ENCODE measurements at regions not wholly inside any gene's neighbourhood (a gene's known extent, or its start where the extent isn't known, plus 50 kb on each side); places are given as distances from the start of the nearest gene placed in this dataset.

- CTCF ChIA-PET: no interaction called here
- POLR2A ChIA-PET: no interaction called here
- H3K36me3 ChIP-seq (ENCODE audit: control insufficient read depth in 2 of 2, insufficient read depth in 1 of 2, low read length in 2 of 2): no peaks in the 10 kb centered on the region
- H3K9me3 ChIP-seq (ENCODE audit: control insufficient read depth, insufficient read depth, low read depth, low read length): no peaks in the 10 kb centered on the region
- no peak overlapping the region for H3K27ac ChIP-seq (ENCODE audit: extremely low read depth, low read depth, low read length)
- TF ChIP-seq BCL11B (tag by site-specific recombination; IDR thresholded peaks at IDR 0.05; ENCODE audit: low read depth) (no peak), KLF8 (tag by site-specific recombination; IDR thresholded peaks at IDR 0.05) (no peak), MEIS1 (CRISPR knock-in tag; IDR thresholded peaks at IDR 0.05; ENCODE audit: borderline replicate concordance) (no peak), ZNF248 (tag by site-specific recombination; IDR thresholded peaks at IDR 0.05) (no peak), ZNF121 (tag by site-specific recombination; IDR thresholded peaks at IDR 0.05) (no peak), ZIC2 (tag by site-specific recombination; IDR thresholded peaks at IDR 0.05) (no peak), ZNF610 (tag by site-specific recombination; IDR thresholded peaks at IDR 0.05; ENCODE audit: borderline replicate concordance) (no peak), ZNF677 (tag by site-specific recombination; IDR thresholded peaks at IDR 0.05) (no peak), ZNF768 (tag by site-specific recombination; IDR thresholded peaks at IDR 0.05) (no peak), ZNF514 (tag by site-specific recombination; IDR thresholded peaks at IDR 0.05) (no peak), ZSCAN5A (tag by site-specific recombination; IDR thresholded peaks at IDR 0.05) (no peak), ZNF292 (tag by site-specific recombination; IDR thresholded peaks at IDR 0.05; ENCODE audit: borderline replicate concordance, low read depth) (no peak), SP7 (tag by site-specific recombination; IDR thresholded peaks at IDR 0.05) (no peak), ZNF239 (tag by site-specific recombination; IDR thresholded peaks at IDR 0.05) (no peak), KLF10 (tag by site-specific recombination; IDR thresholded peaks at IDR 0.05) (no peak), HOXA7 (CRISPR knock-in tag; IDR thresholded peaks at IDR 0.05; ENCODE audit: borderline replicate concordance) (no peak), ZNF132 (tag by site-specific recombination; IDR thresholded peaks at IDR 0.05; ENCODE audit: borderline replicate concordance) (no peak)
- TF ChIP-seq, protein P1, sequence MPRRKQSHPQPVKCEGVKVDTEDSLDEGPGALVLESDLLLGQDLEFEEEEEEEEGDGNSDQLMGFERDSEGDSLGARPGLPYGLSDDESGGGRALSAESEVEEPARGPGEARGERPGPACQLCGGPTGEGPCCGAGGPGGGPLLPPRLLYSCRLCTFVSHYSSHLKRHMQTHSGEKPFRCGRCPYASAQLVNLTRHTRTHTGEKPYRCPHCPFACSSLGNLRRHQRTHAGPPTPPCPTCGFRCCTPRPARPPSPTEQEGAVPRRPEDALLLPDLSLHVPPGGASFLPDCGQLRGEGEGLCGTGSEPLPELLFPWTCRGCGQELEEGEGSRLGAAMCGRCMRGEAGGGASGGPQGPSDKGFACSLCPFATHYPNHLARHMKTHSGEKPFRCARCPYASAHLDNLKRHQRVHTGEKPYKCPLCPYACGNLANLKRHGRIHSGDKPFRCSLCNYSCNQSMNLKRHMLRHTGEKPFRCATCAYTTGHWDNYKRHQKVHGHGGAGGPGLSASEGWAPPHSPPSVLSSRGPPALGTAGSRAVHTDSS (tag by site-specific recombination; IDR thresholded peaks at IDR 0.05): no peak
- TF ChIP-seq, protein P2, sequence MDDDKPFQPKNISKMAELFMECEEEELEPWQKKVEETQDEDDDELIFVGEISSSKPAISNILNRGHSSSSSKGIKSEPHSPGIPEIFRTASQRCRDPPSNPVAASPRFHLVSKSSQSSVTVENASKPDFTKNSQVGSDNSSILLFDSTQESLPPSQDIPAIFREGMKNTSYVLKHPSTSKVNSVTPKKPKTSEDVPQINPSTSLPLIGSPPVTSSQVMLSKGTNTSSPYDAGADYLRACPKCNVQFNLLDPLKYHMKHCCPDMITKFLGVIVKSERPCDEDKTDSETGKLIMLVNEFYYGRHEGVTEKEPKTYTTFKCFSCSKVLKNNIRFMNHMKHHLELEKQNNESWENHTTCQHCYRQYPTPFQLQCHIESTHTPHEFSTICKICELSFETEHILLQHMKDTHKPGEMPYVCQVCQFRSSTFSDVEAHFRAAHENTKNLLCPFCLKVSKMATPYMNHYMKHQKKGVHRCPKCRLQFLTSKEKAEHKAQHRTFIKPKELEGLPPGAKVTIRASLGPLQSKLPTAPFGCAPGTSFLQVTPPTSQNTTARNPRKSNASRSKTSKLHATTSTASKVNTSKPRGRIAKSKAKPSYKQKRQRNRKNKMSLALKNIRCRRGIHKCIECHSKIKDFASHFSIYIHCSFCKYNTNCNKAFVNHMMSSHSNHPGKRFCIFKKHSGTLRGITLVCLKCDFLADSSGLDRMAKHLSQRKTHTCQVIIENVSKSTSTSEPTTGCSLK (tag by site-specific recombination; IDR thresholded peaks at IDR 0.05): no peak
- no peak overlapping the region for H3K4me3 ChIP-seq (ENCODE audit: low read depth, low read length)
- no peaks in the 10 kb centered on the region for H3K4me1 ChIP-seq (ENCODE audit: control insufficient read depth, insufficient read depth, low read length)
These were observed 156.8 kb upstream of the GRIK2 start for GRCh38 chr6:101236709-101237108.

GRCh38 chr6:101241442-101241841 is 152.1 kb upstream of the GRIK2 start:
- Histone ChIP-seq H3K4me3 (ENCODE audit: low read depth, low read length) (no peak overlapping the region), H3K4me1 (ENCODE audit: control insufficient read depth, insufficient read depth, low read length) (no peaks in the 10 kb centered on the region), H3K27ac (ENCODE audit: extremely low read depth, low read depth, low read length) (no peak overlapping the region), H3K9me3 (ENCODE audit: control insufficient read depth, insufficient read depth, low read depth, low read length) (no peaks in the 10 kb centered on the region), H3K36me3 (ENCODE audit: control insufficient read depth in 2 of 2, insufficient read depth in 1 of 2, low read length in 2 of 2) (no peaks in the 10 kb centered on the region)
- ChIA-PET POLR2A (no interaction called here), CTCF (no interaction called here)
- TF ChIP-seq ZNF610 (tag by site-specific recombination; IDR thresholded peaks at IDR 0.05; ENCODE audit: borderline replicate concordance) (no peak), ZNF585B (tag by site-specific recombination; IDR thresholded peaks at IDR 0.05) (no peak)
- TF ChIP-seq, protein P2 (tag by site-specific recombination; IDR thresholded peaks at IDR 0.05): no peak
